ENCODE measurements at regions not wholly inside any gene's neighbourhood (a gene's known extent, or its start where the extent isn't known, plus 50 kb on each side); places are given as distances from the start of the nearest gene placed in this dataset.

DNA sequence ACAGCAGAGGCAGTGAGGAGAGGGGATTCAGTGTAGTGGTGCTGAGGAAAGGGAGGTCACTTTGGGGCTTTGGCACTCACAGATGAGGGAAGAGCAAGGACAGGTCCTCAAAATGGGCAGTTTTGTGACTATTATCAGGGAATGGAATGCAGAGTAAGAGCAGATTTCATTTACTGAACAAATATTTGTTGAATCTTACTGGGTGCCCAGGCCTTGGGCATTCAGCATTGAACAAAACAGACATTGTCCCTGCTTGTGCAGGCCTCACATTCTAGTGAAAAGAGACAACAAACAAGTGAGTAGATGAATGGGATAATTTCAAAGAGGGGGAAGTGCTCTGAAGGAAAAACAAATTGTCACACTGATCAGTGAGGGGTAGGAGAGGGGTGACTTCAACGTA is 404.1 kb downstream of the DMRT2 start:
- TF ChIP-seq CTCF (IDR thresholded peaks at IDR 0.05; ENCODE audit: poor library complexity) (no peak), EZH2 (IDR thresholded peaks at IDR 0.05; ENCODE audit: borderline replicate concordance) (no peak)

Data from hepatocyte (in vitro differentiated cells).